SK-N-SH treated with all-trans-retinoic acid at 6 μM for 48 hours (cell line): ENCODE measurements at regions not wholly inside any gene's neighbourhood (a gene's known extent, or its start where the extent isn't known, plus 50 kb on each side); places are given as distances from the start of the nearest gene placed in this dataset.

Experiments used
- ARNTL ChIP-seq: fragments of 450-650 bp; formaldehyde crosslinking; IDR thresholded peaks from 2 replicates; pipeline ENCODE4 v1.5.0; 2020; ENCODE audit warnings: low read depth, mild to moderate bottlenecking, moderate library complexity, borderline replicate concordance
- BACH2 ChIP-seq: fragments of 250-450 bp; sonication (Bioruptor Pico); IDR thresholded peaks from 2 replicates; pipeline ENCODE4 v1.9.0; 2021; ENCODE audit warnings: mild to moderate bottlenecking, borderline replicate concordance
- CREB5 ChIP-seq: fragments of 250-450 bp; sonication (Bioruptor Pico); IDR thresholded peaks from 2 replicates; pipeline ENCODE4 v1.5.1; 2020; ENCODE audit warnings: low read depth, mild to moderate bottlenecking, moderate library complexity
- CSRNP3 ChIP-seq: fragments of 250-450 bp; sonication (Bioruptor Pico); IDR thresholded peaks from 2 replicates; pipeline ENCODE4 v1.5.1; 2021; ENCODE audit warnings: mild to moderate bottlenecking, moderate library complexity
- ESRRG ChIP-seq: fragments of 250-450 bp; sonication (Bioruptor Pico); IDR thresholded peaks from 2 replicates; pipeline ENCODE4 v1.6.1; 2021; ENCODE audit warnings: mild to moderate bottlenecking
- ISL1 ChIP-seq: fragments of 250-450 bp; sonication (Bioruptor Pico); IDR thresholded peaks from 2 replicates; pipeline ENCODE4 v2.1.2; 2022; ENCODE audit warnings: mild to moderate bottlenecking, moderate library complexity
- PATZ1 ChIP-seq: fragments of 250-450 bp; sonication (Bioruptor Pico); IDR thresholded peaks from 2 replicates; pipeline ENCODE4 v1.8.0; 2020; ENCODE audit warnings: mild to moderate bottlenecking, moderate library complexity, borderline replicate concordance
- RARB ChIP-seq: fragments of 250-450 bp; sonication (Bioruptor Pico); IDR thresholded peaks from 2 replicates; pipeline ENCODE4 v1.8.0; 2021; ENCODE audit warnings: mild to moderate bottlenecking, moderate library complexity
- TSHZ2 ChIP-seq: fragments of 250-450 bp; sonication (Bioruptor Pico); IDR thresholded peaks from 2 replicates; pipeline ENCODE4 v1.5.0; 2020; ENCODE audit warnings: mild to moderate bottlenecking, moderate library complexity
- ZC3H10 ChIP-seq: fragments of 250-450 bp; sonication (Bioruptor Pico); IDR thresholded peaks from 2 replicates; pipeline ENCODE4 v1.5.1; 2021; ENCODE audit warnings: mild to moderate bottlenecking, moderate library complexity
- ZFP3 ChIP-seq: fragments of 250-450 bp; sonication (Bioruptor Pico); IDR thresholded peaks from 2 replicates; pipeline ENCODE4 v1.5.0; 2020; ENCODE audit warnings: mild to moderate bottlenecking, moderate library complexity
- ZFP30 ChIP-seq: fragments of 450-650 bp; formaldehyde crosslinking; IDR thresholded peaks from 2 replicates; pipeline ENCODE4 v1.5.0; 2022; ENCODE audit warnings: mild to moderate bottlenecking, moderate library complexity
- ZNF70 ChIP-seq: fragments of 450-650 bp; formaldehyde crosslinking; IDR thresholded peaks from 2 replicates; pipeline ENCODE4 v1.5.0; 2020; ENCODE audit warnings: mild to moderate bottlenecking, moderate library complexity
- ZNF8 ChIP-seq: fragments of 450-650 bp; formaldehyde crosslinking; IDR thresholded peaks from 2 replicates; pipeline ENCODE4 v1.5.0; 2020; ENCODE audit warnings: mild to moderate bottlenecking, moderate library complexity

GRCh38 chr13:90883592-90883991 is 463.9 kb upstream of the MIR17HG start:
- no peak for TF ChIP-seq ZNF70 (CRISPR knock-in tag)
- TF ChIP-seq ZFP3 (CRISPR knock-in tag): no peak
- TF ChIP-seq ZNF8 (CRISPR knock-in tag): no peak
- TF ChIP-seq ESRRG (CRISPR knock-in tag): no peak
- no peak for TF ChIP-seq ARNTL (CRISPR knock-in tag)
- no peak for TF ChIP-seq CSRNP3 (CRISPR knock-in tag)
- TF ChIP-seq CREB5 (CRISPR knock-in tag): no peak
- no peak for TF ChIP-seq BACH2
- TF ChIP-seq ZC3H10 (CRISPR knock-in tag): no peak
- no peak for TF ChIP-seq ISL1 (CRISPR knock-in tag)
- TF ChIP-seq TSHZ2 (CRISPR knock-in tag): no peak
- no peak for TF ChIP-seq PATZ1 (CRISPR knock-in tag)
- no peak for TF ChIP-seq ZFP30 (CRISPR knock-in tag)
- no peak for TF ChIP-seq RARB (CRISPR knock-in tag)
